DMS53 treated with DMSO at 0.1 percent for 48 hours (cell line): ENCODE measurements at regions not wholly inside any gene's neighbourhood (a gene's known extent, or its start where the extent isn't known, plus 50 kb on each side); places are given as distances from the start of the nearest gene placed in this dataset.

Experiments
- DNase-seq: peaks from one replicate; lab custom pipeline; 2025; ENCODE audit not compliant: unreplicated experiment; lab: John Stamatoyannopoulos, UW

- DNase-seq: no peak
These were observed 382.3 kb upstream of the EEF2KMT start for GRCh38 chr16:5479926-5480325.

- DNase-seq: no peak
These were observed 380.4 kb upstream of the EEF2KMT start for GRCh38 chr16:5478036-5478435.

- no peak for DNase-seq
These were observed 379.7 kb upstream of the EEF2KMT start for GRCh38 chr16:5477251-5477650.

- no peak for DNase-seq
These were observed 375.0 kb upstream of the EEF2KMT start for GRCh38 chr16:5472552-5472951.

- no peak for DNase-seq
These were observed 370.9 kb upstream of the EEF2KMT start for GRCh38 chr16:5468488-5468887.

- DNase-seq: no peak
These were observed 370.0 kb upstream of the EEF2KMT start for GRCh38 chr16:5467552-5467951.

- no peak for DNase-seq
These were observed 369.0 kb upstream of the EEF2KMT start for GRCh38 chr16:5466551-5466950.

- DNase-seq: no peak
These were observed 368.1 kb upstream of the EEF2KMT start for GRCh38 chr16:5465714-5466113.

- no peak for DNase-seq
These were observed 366.2 kb upstream of the EEF2KMT start for GRCh38 chr16:5463820-5464219.

- DNase-seq: no peak
These were observed 364.0 kb upstream of the EEF2KMT start for GRCh38 chr16:5461574-5461973.

GRCh38 chr16:5461141-5461540 lies 363.5 kb upstream of the EEF2KMT start:
- no peak for DNase-seq

GRCh38 chr16:5460701-5461100 lies 363.1 kb upstream of the EEF2KMT start:
- DNase-seq: no peak

- DNase-seq: no peak
These were observed 362.3 kb upstream of the EEF2KMT start for GRCh38 chr16:5459863-5460262.

GRCh38 chr16:5455110-5455509 lies 357.5 kb upstream of the EEF2KMT start:
- no peak for DNase-seq

- DNase-seq: no peak
These were observed 356.8 kb upstream of the EEF2KMT start for GRCh38 chr16:5454349-5454748.

- no peak for DNase-seq
These were observed 354.0 kb upstream of the EEF2KMT start for GRCh38 chr16:5451641-5452040.

- no peak for DNase-seq
These were observed 353.0 kb upstream of the EEF2KMT start for GRCh38 chr16:5450409-5451104.

GRCh38 chr16:5449901-5450300 lies 352.3 kb upstream of the EEF2KMT start:
- no peak for DNase-seq

GRCh38 chr16:5448798-5449197 lies 351.2 kb upstream of the EEF2KMT start:
- no peak for DNase-seq

GRCh38 chr16:5447734-5448133 lies 350.1 kb upstream of the EEF2KMT start:
- DNase-seq: no peak

GRCh38 chr16:5446623-5447240 lies 349.1 kb upstream of the EEF2KMT start:
- no peak for DNase-seq

GRCh38 chr16:5444189-5444588 lies 346.6 kb upstream of the EEF2KMT start:
- DNase-seq: no peak

- DNase-seq: no peak
These were observed 345.4 kb upstream of the EEF2KMT start for GRCh38 chr16:5442986-5443385.
